Peyer's patch (tissue), 4 donors: ENCODE measurements at regions not wholly inside any gene's neighbourhood (a gene's known extent, or its start where the extent isn't known, plus 50 kb on each side); places are given as distances from the start of the nearest gene placed in this dataset.

Experiments
- CTCF ChIP-seq, 6 experiments: fragments of 450-650 bp in 4 of 6; fragments of 200-600 bp in 2 of 6; sonication (generic) in 1 of 6; IDR thresholded peaks; one replicate each; pipeline ENCODE4 v1.5.1; 2017 to 2019; ENCODE audit warnings: antibody characterized with exemption in 6 of 6, mild to moderate bottlenecking in 3 of 6, moderate library complexity in 1 of 6
- POLR2A ChIP-seq, 2 donors: fragments of 450-650 bp; IDR thresholded peaks; one replicate each; pipeline ENCODE4 v1.5.1; 2017; ENCODE audit warnings: antibody characterized with exemption in 2 of 2, mild to moderate bottlenecking in 2 of 2, moderate library complexity in 2 of 2

DNA sequence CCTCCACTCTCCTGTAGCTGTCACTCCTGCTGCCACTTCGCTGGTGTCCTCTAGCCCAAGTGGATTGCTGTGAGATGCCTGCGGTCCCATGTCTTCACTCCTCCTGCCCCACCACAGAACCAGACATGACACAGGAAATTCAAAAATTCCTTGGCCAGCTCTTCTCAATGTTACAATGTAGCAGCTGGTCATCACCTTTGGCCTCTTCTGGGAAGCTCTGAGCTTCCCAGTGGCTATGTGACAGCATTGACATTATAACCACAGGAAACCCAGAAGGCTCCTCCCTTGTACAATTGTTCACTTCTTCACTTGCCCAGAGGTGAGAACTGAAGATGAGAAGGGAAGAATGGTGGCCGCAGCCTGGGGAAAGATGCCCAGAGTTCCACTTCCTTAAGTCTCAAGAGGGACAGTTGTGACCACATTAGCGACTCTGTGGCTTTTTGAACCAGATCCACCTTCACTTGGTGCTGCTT lies 76.1 kb upstream of the NAA20 start:
- TF ChIP-seq POLR2A (IDR thresholded peaks at IDR 0.05) (no peak), CTCF (IDR thresholded peaks at IDR 0.05) (no peak)
